22Rv1 (cell line): ENCODE measurements at regions not wholly inside any gene's neighbourhood (a gene's known extent, or its start where the extent isn't known, plus 50 kb on each side); places are given as distances from the start of the nearest gene placed in this dataset.

ENCODE experiments used
- H3K27ac ChIP-seq: fragments of 450-650 bp; 2 replicates; pipeline ENCODE4 v1.5.1; 2017
- CTCF ChIP-seq: fragments of 450-650 bp; IDR thresholded peaks from 2 replicates; pipeline ENCODE4 v1.5.1; 2017; ENCODE audit warnings: mild to moderate bottlenecking
- ZFX ChIP-seq: fragments of 450-650 bp; IDR thresholded peaks from 2 replicates; pipeline ENCODE4 v1.6.1; 2017; ENCODE audit warnings: antibody characterized with exemption, borderline replicate concordance

GRCh38 chr6:169141671-169142537, 111.7 kb downstream of the THBS2 start:
- TF ChIP-seq CTCF (no peak), ZFX (no peak)

GRCh38 chr6:169140986-169141495, 112.6 kb downstream of the THBS2 start:
- H3K27ac ChIP-seq, result no peak overlapping the region
- no peak for TF ChIP-seq ZFX
- TF ChIP-seq CTCF, result no peak

More at GRCh38 chr6:169141671-169142537, 111.7 kb downstream of the THBS2 start:
- H3K27ac ChIP-seq, result no peak overlapping the region

- H3K27ac ChIP-seq, result no peak overlapping the region
- TF ChIP-seq CTCF, result no peak
- no peak for TF ChIP-seq ZFX
These were observed 114.3 kb downstream of the THBS2 start for GRCh38 chr6:169139179-169139971.

- H3K27ac ChIP-seq, result no peak overlapping the region
- no peak for TF ChIP-seq ZFX
- no peak for TF ChIP-seq CTCF
These were observed 121.2 kb downstream of the THBS2 start for GRCh38 chr6:169132352-169132940.

GRCh38 chr6:169131390-169131789, 122.3 kb downstream of the THBS2 start:
- TF ChIP-seq ZFX (no peak), CTCF (no peak)

GRCh38 chr6:169130113-169130512, 123.5 kb downstream of the THBS2 start:
- TF ChIP-seq CTCF, result no peak
- no peak for TF ChIP-seq ZFX
- H3K27ac ChIP-seq, result no peak overlapping the region

More at GRCh38 chr6:169131390-169131789, 122.3 kb downstream of the THBS2 start:
- no peak overlapping the region for H3K27ac ChIP-seq
